Keratinocyte (primary cell): ENCODE measurements at regions not wholly inside any gene's neighbourhood (a gene's known extent, or its start where the extent isn't known, plus 50 kb on each side); places are given as distances from the start of the nearest gene placed in this dataset.

Experiments used
- DNase-seq: peaks from one replicate; pipeline ENCODE4 v3.0.0-alpha.2; 2011; ENCODE audit warnings: low read depth, missing footprints, low spot score
- FAIRE-seq: peaks from 2 replicates; lab custom pipeline; 2011; peaks lifted over from hg19 to GRCh38; lab: Jason Lieb, UNC
- H2AFZ ChIP-seq: 2 replicates; pipeline ENCODE4 v1.6.0; 2012; ENCODE audit warnings: low read length, control low read depth, inconsistent platforms; ENCODE audit not compliant: control insufficient read depth
- H3K27ac ChIP-seq: 2 replicates; pipeline ENCODE4 v1.5.1; 2011; ENCODE audit warnings: low read length; ENCODE audit not compliant: control insufficient read depth, insufficient read depth
- H3K27me3 ChIP-seq: 3 replicates; pipeline ENCODE4 v1.6.0; 2011; ENCODE audit warnings: low read length; ENCODE audit not compliant: control insufficient read depth, insufficient read depth; ENCODE audit errors: extremely low read depth
- H3K36me3 ChIP-seq, 2 experiments: 2 replicates in 1 of 2; 3 replicates in 1 of 2; pipeline ENCODE4 v1.5.1; 2011; ENCODE audit warnings: low read length in 2 of 2, mild to moderate bottlenecking in 1 of 2; ENCODE audit not compliant: control insufficient read depth in 2 of 2, insufficient read depth in 2 of 2; ENCODE audit errors: extremely low read depth in 1 of 2
- H3K4me1 ChIP-seq: 3 replicates; pipeline ENCODE4 v1.5.1; 2011; ENCODE audit warnings: low read length; ENCODE audit not compliant: control insufficient read depth, insufficient read depth; ENCODE audit errors: extremely low read depth
- H3K4me2 ChIP-seq: 3 replicates; pipeline ENCODE4 v1.6.0; 2011; ENCODE audit warnings: low read depth, low read length; ENCODE audit not compliant: control insufficient read depth, insufficient read depth; ENCODE audit errors: extremely low read depth
- H3K4me3 ChIP-seq, 3 experiments: fragments of 200-600 bp in 1 of 3; sonication (generic) in 1 of 3; 2 replicates in 2 of 3; 3 replicates in 1 of 3; pipeline ENCODE4 v1.5.1; 2011 to 2016; ENCODE audit warnings: low read length in 3 of 3, mild to moderate bottlenecking in 3 of 3, control low read depth in 2 of 3, inconsistent platforms in 1 of 3, low read depth in 1 of 3, mixed read lengths in 1 of 3, mixed run types in 1 of 3, moderate library complexity in 1 of 3; ENCODE audit not compliant: control insufficient read depth in 2 of 3, insufficient read depth in 2 of 3; ENCODE audit errors: extremely low read depth in 1 of 3
- H3K79me2 ChIP-seq: 2 replicates; pipeline ENCODE4 v1.6.0; 2012; ENCODE audit warnings: low read length; ENCODE audit not compliant: control insufficient read depth, insufficient read depth
- H3K9ac ChIP-seq: 3 replicates; pipeline ENCODE4 v1.6.0; 2011; ENCODE audit warnings: low read length; ENCODE audit not compliant: control insufficient read depth, insufficient read depth; ENCODE audit errors: extremely low read depth
- H3K9me1 ChIP-seq: 3 replicates; pipeline ENCODE4 v1.6.0; 2011; ENCODE audit warnings: low read length; ENCODE audit not compliant: control insufficient read depth, insufficient read depth; ENCODE audit errors: extremely low read depth
- H3K9me3 ChIP-seq: 2 replicates; pipeline ENCODE4 v1.5.1; 2012; ENCODE audit warnings: low read depth, low read length; ENCODE audit not compliant: control insufficient read depth
- H4K20me1 ChIP-seq: 3 replicates; pipeline ENCODE4 v1.6.0; 2011; ENCODE audit warnings: low read length; ENCODE audit not compliant: control insufficient read depth, insufficient read depth; ENCODE audit errors: extremely low read depth
- EZH2 ChIP-seq: IDR thresholded peaks from one replicate; pipeline ENCODE4 v1.6.1; 2012; ENCODE audit warnings: inconsistent platforms, mild to moderate bottlenecking, low read length, moderate library complexity
- dilution Hi-C: fragments of 300-500 bp; cut with MboI; formaldehyde crosslinking; loops from one replicate; pipeline ENCODE4 v1.7.0; 2020; ENCODE audit warnings: low sequenced_read_pairs; ENCODE audit not compliant: extremely low pct_ligation_motif_present
- TF ChIP-seq, protein P1 (sequence below), 3 experiments: IDR thresholded peaks in 1 of 3; conservative IDR thresholded peaks in 1 of 3; optimal IDR thresholded peaks in 1 of 3; 2 replicates in 2 of 3; 3 replicates in 1 of 3; pipeline versions ENCODE3 to v1.5.1; 2011; ENCODE audit warnings: low read length in 3 of 3, mild to moderate bottlenecking in 3 of 3, moderate library complexity in 2 of 3, control low read depth in 1 of 3, inconsistent platforms in 1 of 3; ENCODE audit not compliant: insufficient read depth in 2 of 3; ENCODE audit errors: extremely low read depth in 1 of 3

DNA sequence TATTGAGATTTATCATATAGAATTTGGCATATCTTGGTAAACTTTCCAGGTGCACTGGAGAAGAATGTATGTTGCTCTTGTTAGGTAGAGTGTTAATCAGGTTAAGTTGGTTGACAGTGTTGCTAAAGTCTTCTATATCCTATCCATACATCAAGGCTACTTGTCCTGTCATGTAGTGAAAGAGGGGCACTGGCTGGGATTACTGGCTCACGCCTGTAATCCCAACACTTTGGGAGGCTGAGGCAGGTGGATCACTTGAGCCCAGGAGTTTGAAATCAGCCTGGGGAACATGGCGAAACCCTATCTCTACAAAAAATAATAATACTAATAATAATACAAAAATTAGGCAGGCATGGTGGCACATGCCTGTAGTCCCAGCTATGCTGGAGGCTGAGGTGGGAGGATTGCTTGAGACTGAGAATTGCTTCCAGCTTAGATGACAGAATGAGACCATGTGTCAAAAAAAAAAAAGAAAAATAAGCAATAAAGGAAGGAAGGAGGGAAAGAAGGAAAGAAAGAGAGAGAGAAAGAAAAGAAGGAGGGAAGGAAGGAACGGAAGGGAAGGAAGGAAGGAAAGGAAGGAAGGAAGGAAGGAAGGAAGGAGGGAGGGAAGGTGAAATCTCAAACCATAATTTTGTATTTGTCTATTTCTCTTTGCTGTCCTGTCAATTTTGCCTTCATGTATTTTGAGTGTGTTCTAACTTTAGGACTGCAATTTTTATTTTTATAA is 57.4 kb upstream of the IQSEC1 start:
- no peak overlapping the region for H2AFZ ChIP-seq
- no peak overlapping the region for H3K4me3 ChIP-seq
- TF ChIP-seq, protein P1, sequence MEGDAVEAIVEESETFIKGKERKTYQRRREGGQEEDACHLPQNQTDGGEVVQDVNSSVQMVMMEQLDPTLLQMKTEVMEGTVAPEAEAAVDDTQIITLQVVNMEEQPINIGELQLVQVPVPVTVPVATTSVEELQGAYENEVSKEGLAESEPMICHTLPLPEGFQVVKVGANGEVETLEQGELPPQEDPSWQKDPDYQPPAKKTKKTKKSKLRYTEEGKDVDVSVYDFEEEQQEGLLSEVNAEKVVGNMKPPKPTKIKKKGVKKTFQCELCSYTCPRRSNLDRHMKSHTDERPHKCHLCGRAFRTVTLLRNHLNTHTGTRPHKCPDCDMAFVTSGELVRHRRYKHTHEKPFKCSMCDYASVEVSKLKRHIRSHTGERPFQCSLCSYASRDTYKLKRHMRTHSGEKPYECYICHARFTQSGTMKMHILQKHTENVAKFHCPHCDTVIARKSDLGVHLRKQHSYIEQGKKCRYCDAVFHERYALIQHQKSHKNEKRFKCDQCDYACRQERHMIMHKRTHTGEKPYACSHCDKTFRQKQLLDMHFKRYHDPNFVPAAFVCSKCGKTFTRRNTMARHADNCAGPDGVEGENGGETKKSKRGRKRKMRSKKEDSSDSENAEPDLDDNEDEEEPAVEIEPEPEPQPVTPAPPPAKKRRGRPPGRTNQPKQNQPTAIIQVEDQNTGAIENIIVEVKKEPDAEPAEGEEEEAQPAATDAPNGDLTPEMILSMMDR (optimal IDR thresholded peaks at IDR 0.05 in 1 of 3, IDR thresholded peaks at IDR 0.05 in 1 of 3, conservative IDR thresholded peaks at IDR 0.05 in 1 of 3; ENCODE audit: extremely low read depth in 1 of 3, insufficient read depth in 2 of 3, low read length in 3 of 3) = no peak
- TF ChIP-seq EZH2 = no peak
- no peaks in the 10 kb centered on the region for H3K4me1 ChIP-seq
- H3K4me2 ChIP-seq = no peak overlapping the region
- no peaks in the 10 kb centered on the region for H4K20me1 ChIP-seq
- FAIRE-seq (no peak), DNase-seq (no peak)
- H3K36me3 ChIP-seq = no peaks in the 10 kb centered on the region
- H3K79me2 ChIP-seq = no peaks in the 10 kb centered on the region
- no peaks in the 10 kb centered on the region for H3K9me1 ChIP-seq
- H3K9me3 ChIP-seq = no peaks in the 10 kb centered on the region
- dilution Hi-C loops = no loop called here
- H3K9ac ChIP-seq = no peak overlapping the region
- H3K27me3 ChIP-seq = peaks cover 4% of the 10 kb centered on the region
- H3K27ac ChIP-seq = no peak overlapping the region

DNA sequence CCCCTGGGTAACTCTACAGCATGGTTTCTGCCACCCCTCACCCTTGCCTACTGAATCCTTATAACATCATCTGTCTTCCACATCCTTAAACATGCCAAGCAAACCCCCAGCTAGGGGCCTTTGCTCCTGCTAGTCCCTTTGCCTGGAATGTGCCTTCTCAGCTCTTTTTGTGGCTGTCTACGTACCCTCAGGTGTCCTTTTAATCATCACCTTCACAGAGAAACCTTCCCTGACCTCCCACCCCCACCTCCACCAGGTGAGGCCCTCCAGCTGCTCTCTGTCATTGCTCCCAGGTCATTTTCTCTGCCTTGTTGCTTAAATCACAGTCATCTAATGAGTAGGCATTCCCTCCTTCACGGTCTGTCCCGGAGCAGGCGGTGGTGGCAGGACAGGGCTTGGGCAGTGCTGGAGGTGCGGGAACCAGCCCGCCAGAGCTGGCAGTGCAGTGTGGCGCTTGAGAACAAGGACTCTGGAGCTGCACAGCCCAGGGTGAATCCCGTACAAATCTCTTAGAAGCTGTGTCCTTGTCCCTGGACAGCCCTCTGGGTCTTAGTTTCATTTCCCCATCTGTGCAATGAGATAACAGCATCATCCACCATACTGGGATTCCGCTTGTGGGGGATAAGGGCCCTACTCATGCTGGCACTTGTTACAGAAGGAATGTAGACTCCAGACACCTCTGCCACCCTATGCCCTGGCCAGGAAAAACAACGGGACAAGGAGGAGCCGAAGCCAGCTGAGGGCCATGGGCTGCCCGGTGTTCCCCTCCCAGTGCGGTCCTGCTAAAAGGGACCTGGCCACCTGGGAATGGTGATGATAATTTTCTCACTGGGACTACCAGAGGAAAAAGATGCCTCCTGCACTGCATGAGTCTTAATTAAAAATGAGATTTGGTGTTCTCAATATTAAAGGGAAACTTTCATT is 52.1 kb upstream of the IQSEC1 start:
- no peaks in the 10 kb centered on the region for H3K9me3 ChIP-seq
- no peaks in the 10 kb centered on the region for H3K4me1 ChIP-seq
- dilution Hi-C loops = no loop called here
- FAIRE-seq (no peak), DNase-seq (no peak)
- TF ChIP-seq, protein P1 (optimal IDR thresholded peaks at IDR 0.05 in 1 of 3, IDR thresholded peaks at IDR 0.05 in 1 of 3, conservative IDR thresholded peaks at IDR 0.05 in 1 of 3; ENCODE audit: extremely low read depth in 1 of 3, insufficient read depth in 2 of 3, low read length in 3 of 3) = no peak
- TF ChIP-seq EZH2 = no peak
- no peak overlapping the region for H3K4me3 ChIP-seq
- peaks cover 4% of the 10 kb centered on the region for H3K27me3 ChIP-seq
- H3K9me1 ChIP-seq = no peaks in the 10 kb centered on the region
- no peak overlapping the region for H3K9ac ChIP-seq
- no peak overlapping the region for H3K27ac ChIP-seq
- no peaks in the 10 kb centered on the region for H3K79me2 ChIP-seq
- no peaks in the 10 kb centered on the region for H3K36me3 ChIP-seq
- no peaks in the 10 kb centered on the region for H4K20me1 ChIP-seq
- no peak overlapping the region for H3K4me2 ChIP-seq
- H2AFZ ChIP-seq = no peak overlapping the region
